Stimulated activated CD4-positive, alpha-beta T cell treated with anti-CD3 and anti-CD28 coated beads, TNF-alpha, amount 100 ng/mL, for 1 hour (primary cell): ENCODE measurements at regions not wholly inside any gene's neighbourhood (a gene's known extent, or its start where the extent isn't known, plus 50 kb on each side); places are given as distances from the start of the nearest gene placed in this dataset.

Source experiments
- DNase-seq, 3 donors: peaks; one replicate each; pipeline ENCODE4 v3.0.0-alpha.2; 2020; ENCODE audit warnings: low read depth in 3 of 3, low spot score in 1 of 3

DNA sequence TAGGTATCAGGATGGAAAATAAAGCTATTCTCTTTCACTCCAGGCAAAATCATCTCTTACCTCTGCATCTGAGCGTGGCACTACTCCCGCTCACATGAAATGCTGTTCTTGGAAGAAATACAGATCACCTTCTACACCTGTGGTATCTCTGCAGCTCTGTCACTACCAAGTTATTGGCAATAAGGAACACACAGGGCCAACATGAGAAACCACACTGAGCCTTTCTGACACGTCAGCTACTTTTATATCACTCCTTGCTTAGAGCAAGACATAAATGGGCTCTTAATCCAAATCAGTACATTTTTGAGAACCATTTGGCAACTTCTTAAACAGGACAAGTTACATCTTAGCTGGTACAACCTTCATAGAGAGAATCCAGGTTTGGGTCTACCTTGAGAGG is 101.8 kb upstream of the GUCY1A1 start:
- no peak for DNase-seq

DNA sequence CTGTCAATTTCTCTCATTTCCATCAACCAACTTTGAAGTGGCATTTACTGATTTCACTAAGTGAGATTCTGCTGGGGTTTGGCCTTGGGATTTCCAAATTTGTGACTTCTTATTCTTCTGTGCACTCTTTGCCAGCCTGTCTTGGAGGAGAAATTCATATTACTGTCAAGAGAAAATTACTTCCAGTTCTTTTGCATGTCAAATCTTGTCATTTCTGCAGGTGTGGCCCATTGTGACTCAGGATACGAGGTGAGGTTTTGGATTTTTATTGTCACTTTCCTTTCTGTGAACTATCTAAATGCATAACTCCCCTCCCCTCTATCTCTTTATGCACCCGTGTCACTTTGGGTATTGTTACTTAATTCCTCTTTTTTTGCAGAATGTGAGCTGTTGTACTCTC is 102.6 kb upstream of the GUCY1A1 start:
- no peak for DNase-seq

DNA sequence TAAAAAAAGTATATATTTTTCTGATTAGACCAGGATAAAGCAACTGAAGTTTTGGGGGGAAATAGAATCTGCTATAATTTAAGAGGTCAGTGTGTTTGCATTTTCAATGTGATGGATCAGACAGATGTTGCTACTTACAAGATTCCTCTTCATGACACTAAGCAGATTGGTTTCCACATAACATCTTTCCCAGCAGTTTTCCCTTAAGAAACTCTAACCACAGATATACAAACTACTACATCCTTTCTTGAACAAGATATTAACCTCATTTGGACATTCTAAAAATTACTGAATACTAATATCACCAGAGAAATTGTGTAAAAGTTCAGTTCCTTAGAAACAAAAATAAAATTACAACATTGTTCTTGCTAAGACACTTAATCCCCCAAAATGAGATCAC is 106.7 kb upstream of the GUCY1A1 start:
- DNase-seq: no peak

DNA sequence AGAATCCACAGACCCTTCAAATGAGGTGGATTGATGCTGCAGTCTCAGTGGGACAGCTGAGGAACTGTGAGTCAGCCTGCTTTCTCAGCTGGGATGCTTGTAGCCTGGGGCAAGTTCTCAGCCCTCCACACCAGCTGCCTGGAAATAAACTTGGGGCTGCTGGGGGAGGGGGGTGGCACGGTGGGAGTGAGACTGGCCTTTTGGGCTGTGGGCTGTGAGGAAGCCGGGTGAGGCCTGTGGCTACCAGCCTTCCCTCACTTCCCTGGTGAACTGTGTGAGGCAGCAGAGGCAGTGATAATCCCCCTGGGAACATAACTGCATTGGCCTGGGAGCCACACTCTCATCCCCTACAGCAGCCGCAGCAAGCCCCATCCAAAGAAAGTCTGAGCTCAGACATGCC is 114.5 kb upstream of the GUCY1A1 start:
- no peak for DNase-seq

DNA sequence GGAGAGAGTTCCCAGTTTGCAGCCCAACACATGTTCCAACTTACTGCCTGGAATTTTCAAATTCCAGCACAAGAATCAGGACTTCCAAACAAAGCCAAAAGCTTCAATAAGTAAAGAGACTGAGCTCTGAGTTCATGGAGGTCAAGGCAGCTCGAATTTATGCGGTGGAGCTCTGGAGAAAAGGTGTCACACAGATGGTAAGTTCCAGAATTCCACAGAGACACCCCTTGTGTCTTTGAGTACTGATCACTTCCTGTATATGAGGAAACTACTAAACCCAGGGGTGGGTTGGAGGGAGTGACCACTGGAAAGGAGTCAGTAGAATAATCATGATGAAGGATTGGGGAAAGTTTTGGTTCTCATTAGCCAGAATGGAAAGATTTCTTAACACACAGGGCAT is 118.5 kb upstream of the GUCY1A1 start:
- DNase-seq: no peak

DNA sequence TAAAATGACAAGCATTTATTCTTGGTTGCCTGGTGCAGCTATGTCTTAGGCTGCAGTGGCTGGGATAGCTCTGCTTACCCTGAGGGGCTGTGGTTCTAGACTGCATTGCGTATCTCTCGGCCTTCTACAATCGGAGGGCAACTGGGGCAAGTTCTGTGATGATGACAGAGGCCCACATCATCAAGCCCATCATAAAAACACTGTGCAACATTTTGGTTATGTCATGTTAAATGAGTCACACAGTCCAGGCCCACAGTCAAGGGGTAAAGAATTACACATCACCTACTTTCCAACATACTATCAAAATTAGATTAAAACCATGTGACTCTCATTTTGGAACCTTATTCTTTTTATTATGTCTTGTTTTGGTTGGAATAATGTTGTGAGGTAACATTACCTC is 120.2 kb upstream of the GUCY1A1 start:
- no peak for DNase-seq

DNA sequence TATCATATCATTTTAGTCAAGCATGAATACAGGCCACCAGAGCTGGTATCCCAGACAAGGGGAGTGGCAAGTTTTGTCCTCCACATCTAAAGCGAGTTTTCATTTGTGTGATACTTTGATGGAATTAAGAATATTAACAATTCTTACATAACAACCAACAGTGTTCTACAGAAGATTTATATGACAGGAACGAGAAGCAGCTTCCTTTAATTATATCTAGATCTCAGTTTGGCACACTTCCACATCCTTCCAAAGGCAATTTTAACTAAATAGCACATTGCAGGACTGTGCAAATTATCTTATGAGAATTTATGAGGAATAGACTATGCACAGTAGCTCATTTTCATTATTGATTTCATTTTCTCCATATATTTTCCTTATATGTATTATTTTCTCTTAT is 121.2 kb upstream of the GUCY1A1 start:
- no peak for DNase-seq

DNA sequence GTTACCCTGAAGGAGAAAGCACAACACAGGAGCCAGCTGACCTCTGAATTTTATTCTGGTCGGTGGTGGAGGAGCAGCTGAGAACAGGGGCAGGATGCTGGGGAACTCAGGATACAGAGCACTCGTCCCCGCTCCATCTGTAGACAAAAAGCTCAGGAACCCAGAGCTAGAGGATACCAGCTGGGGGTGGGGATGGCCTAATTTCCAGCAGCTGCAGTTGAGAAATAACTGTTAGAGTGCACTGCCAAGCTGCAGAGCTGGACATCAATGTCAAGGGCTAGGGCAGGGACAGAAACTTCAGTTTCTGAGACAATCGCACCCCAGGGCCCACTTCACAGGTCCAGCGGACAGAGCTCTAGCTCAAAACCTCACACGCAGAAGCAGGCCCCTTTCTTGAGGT is 122.1 kb upstream of the GUCY1A1 start:
- no peak for DNase-seq

DNA sequence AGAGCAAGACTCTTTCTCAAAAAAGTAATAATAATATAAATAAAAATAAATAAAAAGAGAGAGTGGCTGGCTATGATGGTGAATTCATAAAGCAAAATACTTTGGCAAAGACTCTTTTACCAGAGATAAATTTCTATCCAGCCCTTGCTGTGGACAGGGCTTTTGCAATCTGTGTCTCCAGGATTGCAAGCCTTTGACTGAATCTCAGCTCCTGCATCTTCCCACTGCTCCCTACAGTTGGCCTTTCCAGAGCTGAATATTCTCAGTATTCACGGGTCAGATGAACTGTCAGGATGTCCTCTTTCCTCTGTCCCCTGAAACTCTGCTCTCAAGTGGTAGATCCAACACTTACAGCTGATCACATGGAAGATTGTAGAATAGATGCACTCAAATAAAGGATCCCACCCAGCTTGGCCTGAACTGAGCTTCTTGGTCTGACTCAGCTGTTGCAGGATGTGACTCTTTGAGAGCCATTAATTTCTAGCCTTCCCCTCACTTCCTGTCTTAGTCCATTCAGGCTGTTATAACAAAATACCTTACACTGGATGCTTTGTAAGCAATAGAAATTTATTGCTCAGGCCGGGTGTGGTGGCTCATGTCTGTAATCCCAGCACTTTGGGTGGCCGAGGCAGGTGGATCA is 123.4 kb upstream of the GUCY1A1 start:
- DNase-seq: no peak

DNA sequence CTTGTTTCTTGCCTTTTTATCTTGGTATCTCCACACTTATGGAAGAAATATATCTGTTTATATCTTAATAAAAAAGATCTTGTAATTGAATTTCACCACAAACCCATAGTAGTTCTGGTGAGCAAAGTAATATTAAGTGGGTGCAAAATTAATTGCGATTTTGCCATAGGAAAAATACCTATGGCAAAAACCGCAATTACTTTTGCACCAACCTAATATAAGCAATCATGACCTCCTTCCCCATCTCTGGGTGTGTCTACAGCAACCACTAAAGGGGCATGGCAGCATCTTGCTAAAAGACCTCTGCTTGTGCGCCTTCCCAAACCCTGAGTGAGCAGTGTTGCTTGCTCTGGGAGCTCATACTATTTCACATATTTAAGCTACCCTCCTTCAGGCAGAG is 124.2 kb upstream of the GUCY1A1 start:
- DNase-seq: no peak

DNA sequence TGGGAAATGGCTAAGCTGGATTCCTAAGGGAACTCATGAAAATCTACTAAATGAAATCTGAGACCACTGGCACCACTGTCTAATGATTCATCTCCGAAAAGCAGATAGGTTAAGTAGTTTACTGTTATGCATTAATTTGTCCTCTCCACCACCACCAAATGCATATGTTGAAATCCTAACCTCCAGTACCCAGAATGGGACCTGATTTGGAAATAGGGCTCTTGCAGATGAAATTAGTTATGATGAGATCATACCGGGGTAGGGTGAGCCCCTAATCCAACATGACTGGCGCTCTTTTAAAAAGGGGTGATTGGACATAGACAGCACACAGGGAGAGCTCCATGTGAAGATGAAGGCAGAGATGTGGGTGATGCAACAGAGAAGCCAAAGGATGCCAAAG is 124.9 kb upstream of the GUCY1A1 start:
- no peak for DNase-seq

DNA sequence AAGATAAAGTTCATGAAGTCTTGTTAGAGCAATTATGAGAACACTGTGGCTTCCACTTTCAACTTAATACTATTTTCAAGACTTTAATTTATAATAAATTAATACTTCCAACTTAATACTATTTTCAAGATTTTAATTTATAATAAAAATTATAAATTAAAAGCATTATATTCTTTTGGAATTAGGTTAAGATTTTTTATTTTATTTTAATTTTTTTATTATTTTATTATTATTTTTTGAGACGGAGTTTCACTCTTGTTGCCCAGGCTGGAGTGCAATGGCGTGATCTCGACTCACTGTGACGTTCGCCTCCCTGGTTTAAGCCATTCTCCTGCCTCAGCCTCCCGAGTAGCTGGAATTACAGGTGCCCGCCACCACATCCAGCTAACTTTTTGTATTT is 126.0 kb upstream of the GUCY1A1 start:
- no peak for DNase-seq

DNA sequence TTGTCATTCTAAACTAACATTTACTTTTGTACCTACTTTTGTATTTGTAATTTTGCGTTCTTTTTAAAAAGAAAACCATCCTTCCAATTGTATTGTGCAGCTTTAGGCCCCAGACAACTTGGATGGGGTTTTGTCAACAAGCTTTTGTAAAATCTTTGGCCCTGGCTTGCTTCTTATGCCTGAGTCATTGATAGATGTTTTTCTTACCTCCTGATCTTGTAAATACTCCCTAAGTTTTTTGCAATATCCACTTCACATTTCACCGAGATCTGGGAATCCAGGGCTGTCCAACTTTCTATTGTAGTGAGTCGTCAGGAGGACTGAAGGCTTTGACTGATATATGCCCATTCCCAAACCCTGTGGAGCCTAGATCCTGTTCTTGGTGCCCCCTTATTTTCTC is 126.9 kb upstream of the GUCY1A1 start:
- DNase-seq: no peak

DNA sequence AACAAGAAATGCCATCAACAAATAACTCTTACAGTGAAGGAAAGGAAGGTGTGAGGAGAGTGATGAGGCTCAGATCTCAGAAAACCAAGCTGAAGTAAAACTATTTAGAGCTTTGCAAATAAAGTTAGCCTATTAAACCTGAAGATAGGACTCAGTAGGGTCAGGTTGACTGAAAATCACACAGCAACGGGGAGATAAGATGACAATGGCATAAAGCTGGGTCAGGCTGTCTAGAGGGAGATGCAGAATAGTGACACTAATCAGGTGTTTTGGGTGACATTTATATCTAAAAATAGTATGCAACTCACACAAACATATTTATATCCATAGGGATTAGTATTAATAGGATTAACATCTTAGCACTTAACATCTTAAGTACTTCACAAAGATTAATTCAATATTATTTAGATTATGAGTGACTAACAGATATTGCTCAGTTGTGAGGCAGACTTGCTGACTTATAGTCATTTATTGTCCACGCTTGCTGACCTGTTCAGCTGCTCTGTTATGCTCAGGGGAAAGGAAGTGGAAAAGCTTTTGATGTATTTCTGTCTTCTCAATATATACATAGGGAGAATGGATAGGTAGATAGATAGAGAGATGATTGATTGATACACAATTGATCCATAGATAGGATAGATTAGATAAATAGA is 130.7 kb upstream of the GUCY1A1 start:
- no peak for DNase-seq

DNA sequence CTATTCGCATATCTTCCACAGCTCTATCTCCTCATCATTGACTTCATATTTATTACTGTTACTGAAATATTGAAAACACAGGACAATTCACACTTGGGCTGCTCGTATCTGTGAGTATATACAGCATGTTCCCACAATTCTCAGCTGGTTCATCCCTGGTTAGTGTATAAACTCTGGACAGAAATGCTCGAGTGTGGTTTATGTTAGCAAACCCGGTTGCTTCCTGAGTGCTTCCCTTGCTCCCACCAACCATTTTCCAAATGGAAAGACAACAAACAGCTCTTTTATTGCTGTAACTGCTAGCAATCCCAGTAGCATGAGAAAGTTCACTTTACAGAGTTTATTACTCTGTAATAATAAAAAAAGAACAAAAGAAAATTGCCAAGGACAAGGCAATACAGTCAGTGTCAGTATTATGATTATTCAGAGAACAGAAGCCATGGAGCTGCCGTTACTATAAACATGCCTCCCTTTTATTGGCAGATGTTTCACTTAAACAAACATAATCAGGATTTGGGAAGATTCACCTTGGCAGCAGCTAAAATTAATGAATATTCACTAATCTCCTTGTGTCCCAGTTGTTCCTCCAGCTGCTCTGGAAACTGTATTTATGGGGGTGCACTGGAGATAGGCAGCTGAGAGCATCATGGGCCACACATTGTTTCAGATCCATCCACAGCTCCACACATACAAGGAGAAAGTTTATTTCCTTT is 134.1 kb upstream of the GUCY1A1 start:
- no peak for DNase-seq

DNA sequence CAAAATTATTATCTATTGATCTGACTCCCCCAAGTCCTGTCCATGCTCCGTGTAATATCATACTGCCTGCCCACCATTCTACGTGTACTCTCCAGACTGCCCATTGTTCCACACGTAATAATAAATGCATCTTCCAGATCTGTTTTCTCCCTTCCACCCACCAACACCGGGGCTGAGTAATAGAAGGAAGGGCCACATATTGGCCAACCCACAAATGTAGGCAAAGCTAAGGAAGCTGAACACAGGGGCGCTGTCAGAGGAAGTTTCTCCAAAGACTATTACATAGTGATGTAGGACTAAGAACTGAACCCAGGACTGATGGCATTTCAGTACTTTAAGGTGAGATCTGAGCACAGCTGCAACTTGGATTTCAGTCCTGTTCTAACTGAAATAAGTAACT is 135.8 kb upstream of the GUCY1A1 start:
- no peak for DNase-seq

DNA sequence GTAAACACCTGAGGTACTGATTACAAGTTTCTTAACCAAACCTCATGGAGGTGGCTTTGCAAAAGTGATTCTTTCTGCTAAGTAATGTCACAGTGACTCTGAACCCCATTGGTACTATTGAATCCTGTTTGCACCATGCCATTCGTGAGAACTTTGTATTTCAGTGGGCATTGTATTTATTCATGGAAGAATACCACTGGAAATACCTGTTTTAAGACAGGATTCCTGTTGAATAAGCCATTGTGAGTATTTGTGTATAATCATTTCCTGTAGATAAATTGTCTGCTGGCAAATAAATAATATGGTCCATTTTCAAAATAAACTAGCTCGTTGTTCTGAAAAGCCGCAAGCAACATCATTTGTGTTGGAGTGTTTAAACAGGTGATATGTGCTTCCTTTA is 136.4 kb upstream of the GUCY1A1 start:
- no peak for DNase-seq

DNA sequence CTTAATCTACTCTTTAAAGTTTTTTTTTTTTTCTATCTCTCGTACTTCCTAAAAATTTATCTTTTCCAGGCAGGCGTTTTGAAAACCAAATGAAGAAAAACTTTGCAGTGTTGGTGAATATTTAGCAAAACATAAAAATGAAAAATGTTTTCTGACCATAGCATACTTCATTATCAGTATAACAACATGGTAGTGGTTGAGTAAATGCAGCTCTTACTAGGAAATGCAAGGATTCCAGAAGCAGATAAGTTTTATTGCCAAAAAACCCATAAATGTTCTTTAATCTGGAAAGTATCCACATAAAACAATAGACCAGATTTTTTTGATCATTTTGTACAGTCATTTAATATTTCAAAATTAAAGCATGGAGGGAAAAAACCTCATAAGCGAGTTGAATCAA is 136.9 kb upstream of the GUCY1A1 start:
- no peak for DNase-seq

DNA sequence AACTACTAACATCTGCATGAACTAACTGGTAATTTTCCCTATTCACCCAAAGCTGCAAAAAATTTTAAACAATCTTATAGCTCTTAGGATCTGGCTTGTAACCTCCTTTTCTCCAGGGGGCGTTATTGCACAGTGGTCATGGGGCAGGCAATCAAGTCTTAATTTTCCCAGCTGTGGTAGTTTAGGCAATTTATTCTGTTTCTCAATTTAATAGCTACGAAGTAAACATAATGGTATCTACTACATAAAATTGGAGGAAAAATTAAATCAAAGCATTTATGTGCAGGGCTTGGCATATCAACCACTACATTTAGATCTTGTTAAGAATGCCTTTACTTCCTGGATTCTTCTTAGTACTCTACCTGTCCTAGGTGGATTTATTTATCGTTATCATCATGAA is 137.4 kb upstream of the GUCY1A1 start:
- DNase-seq: no peak

DNA sequence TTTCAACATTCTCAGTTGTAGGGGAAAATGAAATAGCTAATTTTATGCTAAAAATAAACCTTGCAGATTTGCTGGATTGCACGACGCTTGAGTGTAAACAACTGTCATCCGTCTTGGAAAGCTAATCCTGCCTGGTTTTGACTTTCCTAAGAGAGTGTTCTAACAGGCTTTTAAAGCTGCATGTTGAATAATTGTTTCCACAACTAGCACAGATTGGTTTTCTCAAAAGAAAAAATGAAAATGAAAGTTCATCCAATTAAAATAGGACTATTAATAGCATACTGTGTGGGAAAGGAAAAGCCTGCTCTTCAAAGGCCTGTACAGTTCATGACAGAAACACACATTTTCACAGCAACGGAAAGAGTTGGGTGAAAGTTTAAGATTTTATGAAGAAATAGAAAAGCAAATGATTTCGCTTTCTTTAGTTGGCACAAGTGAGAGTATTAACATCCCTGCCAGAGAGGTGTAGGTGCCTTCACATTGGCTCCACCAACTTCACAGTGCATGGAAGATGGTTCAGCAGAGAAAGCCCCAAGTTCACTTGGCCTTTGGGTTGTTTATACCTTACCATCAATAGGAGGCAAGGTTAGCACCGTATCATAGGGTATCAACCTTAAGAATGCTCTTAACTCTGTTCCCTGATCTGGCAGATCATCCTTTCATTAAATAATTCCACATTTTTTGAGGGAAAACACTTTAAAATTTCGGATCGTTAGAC is 140.0 kb upstream of the GUCY1A1 start:
- DNase-seq: no peak

DNA sequence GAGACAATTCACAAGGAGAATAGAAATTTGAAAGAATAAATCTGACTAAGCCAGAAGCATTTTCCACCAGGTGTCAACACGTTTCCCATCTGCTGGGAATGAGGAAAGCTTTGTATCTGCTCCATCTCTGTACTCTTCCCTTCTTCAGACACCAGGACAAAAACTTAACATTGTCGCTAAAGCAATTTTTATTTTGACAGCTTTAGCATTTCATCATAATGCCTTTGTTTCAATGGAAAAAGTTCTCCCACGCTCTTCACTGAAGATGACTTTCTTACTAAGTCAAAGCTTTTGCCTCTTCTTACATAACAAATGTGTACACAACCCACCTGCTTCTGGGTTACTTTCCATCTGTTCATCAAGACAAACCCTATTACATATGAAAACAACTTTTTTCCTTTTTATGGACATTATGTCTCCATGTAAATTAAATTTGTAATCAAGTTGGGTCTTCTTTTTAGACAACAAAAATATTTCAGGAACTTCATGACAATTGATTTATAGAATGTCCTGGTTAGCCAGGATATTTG is 141.7 kb upstream of the GUCY1A1 start:
- DNase-seq: no peak

DNA sequence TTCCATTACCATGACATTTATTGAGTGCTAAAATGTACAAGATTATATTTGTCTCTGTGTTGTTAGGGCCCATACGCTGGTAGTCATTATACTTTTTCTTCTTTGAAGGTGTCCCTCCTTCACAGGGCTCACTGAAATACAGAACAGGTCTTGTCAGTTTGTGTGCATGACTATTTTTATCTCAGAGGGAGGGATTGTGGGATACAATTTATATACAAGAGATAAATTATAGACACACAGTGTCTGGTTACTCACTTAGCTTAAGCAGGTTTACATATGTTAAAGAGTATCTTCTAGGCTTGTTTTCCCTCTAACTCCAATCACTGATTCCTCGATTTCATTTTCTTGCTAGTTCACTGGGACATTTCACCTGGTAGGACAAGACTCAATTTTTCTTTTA is 143.3 kb upstream of the GUCY1A1 start:
- no peak for DNase-seq
